ENCODE measurements at regions not wholly inside any gene's neighbourhood (a gene's known extent, or its start where the extent isn't known, plus 50 kb on each side); places are given as distances from the start of the nearest gene placed in this dataset.
"Not testable (repeated sequence)": the region's sequence is repeated elsewhere in the genome, so short reads cannot be mapped to it uniquely, and the experiment has no call there.

DNA sequence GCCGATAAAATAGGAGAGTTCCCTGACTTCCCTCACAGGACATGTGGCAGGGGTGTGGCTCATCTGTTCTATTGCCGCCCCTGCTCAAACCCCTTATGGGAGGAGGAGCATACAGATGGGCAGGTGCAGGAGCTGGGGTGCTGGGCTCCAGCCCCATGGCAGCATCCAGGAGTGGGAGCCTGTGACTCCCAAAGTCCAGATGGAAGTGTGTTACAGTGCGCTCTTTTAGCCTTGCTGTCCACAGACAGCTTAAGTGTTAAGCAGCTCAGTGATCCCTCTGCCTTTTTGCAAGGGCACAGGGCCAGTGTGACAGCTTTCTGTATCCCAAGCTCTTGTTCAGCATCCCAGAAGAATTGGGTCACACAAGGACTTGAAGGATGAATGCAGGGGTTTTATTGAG lies 212.3 kb upstream of the MYLIP start:
- Mint-ChIP-seq H3K4me1 (peaks cover 7% of the 10 kb centered on the region), H3K27ac (no peak overlapping the region), H3K4me3 (no peak overlapping the region), H3K36me3 (ENCODE audit: low read depth) (no peaks in the 10 kb centered on the region), H3K9me3 (no peaks in the 10 kb centered on the region), H3K27me3 (no peaks in the 10 kb centered on the region)
- CTCF ChIA-PET = interaction anchor here (1.0 kb wide), 1 partner anchor 212 kb away, joined by 3 read pairs; the partner anchor contains the start of gene MYLIP
- DNase-seq = no peak
- POLR2A ChIA-PET = no interaction called here

DNA sequence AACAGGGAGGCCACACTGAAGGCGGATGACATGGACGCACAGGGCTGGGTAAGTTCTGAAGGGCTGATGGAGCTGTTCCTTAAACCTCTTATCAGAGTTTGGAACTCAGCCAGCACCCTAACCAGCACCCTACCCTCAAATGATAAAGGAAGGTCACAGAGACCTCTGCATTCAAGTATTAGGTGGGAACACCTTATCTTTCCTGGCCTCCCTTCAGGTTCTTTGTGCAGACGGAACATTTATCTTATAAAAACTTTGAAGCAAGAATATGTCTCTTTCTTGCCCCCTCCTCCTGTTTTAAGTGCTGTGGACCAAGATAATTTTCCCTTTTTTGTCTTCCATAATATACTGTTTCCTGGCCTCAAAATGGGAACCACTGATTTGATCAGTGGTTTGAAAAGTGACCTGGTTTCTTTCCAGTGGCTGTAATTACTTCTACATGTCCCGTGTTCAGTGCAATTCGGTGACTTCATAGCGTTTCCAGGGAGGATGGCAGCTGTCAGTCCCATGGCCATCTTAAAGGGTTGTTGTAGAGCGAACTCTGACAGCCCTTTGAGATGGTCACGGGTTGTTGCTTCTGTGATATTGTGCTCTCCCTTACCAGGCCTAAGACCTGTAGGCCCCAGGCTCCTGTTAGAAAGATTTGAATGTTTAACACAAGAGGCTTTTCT lies 213.2 kb upstream of the MYLIP start:
- Mint-ChIP-seq H3K4me3 (no peak overlapping the region), H3K36me3 (ENCODE audit: low read depth) (no peaks in the 10 kb centered on the region), H3K9me3 (no peaks in the 10 kb centered on the region), H3K4me1 (peaks cover 7% of the 10 kb centered on the region), H3K27me3 (no peaks in the 10 kb centered on the region), H3K27ac (no peak overlapping the region)
- CTCF ChIA-PET = no interaction called here
- DNase-seq = no peak
- POLR2A ChIA-PET = no interaction called here

DNA sequence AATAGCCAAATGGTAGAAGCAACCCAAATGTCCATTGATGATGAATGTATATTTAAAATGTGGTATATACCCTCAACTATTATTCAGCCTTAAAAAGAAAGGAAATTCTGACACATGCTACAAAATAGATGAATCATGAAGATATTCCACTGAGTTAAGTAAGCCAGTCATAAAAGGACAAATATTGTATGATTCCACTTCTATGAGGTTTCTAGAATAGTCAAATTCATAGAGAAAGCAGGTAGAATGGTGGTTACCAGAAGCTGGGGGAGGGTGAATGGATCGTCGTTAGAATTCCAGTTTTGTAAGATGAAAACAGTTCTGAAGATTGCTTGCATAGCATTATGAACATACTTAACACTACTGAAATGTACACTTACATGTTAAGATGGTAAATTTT lies 214.3 kb upstream of the MYLIP start:
- H3K36me3 Mint-ChIP-seq (ENCODE audit: low read depth) = no peaks in the 10 kb centered on the region
- ChIA-PET CTCF (no interaction called here), POLR2A (no interaction called here)
- no peak for DNase-seq
- no peaks in the 10 kb centered on the region for H3K27me3 Mint-ChIP-seq
- H3K9me3 Mint-ChIP-seq = no peaks in the 10 kb centered on the region
- peaks cover 7% of the 10 kb centered on the region for H3K4me1 Mint-ChIP-seq
- H3K27ac Mint-ChIP-seq = no peak overlapping the region
- no peak overlapping the region for H3K4me3 Mint-ChIP-seq

DNA sequence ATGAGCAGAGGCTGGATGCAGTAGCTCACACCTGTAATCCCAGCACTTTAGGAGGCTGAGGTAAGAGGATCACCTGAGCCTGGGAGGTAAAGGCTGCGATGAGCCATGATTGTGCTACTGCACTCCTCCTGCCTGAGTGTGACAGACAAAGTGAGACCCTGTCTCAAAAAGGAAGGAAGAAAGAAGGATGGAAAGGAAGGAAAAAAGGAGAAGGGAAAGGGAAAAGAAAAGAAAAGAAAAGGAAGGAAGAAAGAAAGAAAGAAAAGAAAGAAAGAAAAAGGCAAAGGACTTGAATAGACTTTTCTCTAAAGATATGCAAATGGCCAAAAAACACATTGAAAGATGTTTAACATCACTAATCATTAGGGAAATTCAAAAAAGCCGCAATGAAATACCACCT lies 215.3 kb upstream of the MYLIP start:
- ChIA-PET CTCF (interaction anchor here (0.6 to 1.0 kb wide), 2 partner anchors 70 to 956 kb away, joined by 3 to 4 read pairs; no protein-coding TSS in a partner anchor), POLR2A (no interaction called here)
- H3K27me3 Mint-ChIP-seq = no peaks in the 10 kb centered on the region
- no peaks in the 10 kb centered on the region for H3K9me3 Mint-ChIP-seq
- H3K4me1 Mint-ChIP-seq = peaks cover 7% of the 10 kb centered on the region
- no peaks in the 10 kb centered on the region for H3K36me3 Mint-ChIP-seq (ENCODE audit: low read depth)
- no peak for DNase-seq
- no peak overlapping the region for H3K27ac Mint-ChIP-seq
- H3K4me3 Mint-ChIP-seq = no peak overlapping the region

DNA sequence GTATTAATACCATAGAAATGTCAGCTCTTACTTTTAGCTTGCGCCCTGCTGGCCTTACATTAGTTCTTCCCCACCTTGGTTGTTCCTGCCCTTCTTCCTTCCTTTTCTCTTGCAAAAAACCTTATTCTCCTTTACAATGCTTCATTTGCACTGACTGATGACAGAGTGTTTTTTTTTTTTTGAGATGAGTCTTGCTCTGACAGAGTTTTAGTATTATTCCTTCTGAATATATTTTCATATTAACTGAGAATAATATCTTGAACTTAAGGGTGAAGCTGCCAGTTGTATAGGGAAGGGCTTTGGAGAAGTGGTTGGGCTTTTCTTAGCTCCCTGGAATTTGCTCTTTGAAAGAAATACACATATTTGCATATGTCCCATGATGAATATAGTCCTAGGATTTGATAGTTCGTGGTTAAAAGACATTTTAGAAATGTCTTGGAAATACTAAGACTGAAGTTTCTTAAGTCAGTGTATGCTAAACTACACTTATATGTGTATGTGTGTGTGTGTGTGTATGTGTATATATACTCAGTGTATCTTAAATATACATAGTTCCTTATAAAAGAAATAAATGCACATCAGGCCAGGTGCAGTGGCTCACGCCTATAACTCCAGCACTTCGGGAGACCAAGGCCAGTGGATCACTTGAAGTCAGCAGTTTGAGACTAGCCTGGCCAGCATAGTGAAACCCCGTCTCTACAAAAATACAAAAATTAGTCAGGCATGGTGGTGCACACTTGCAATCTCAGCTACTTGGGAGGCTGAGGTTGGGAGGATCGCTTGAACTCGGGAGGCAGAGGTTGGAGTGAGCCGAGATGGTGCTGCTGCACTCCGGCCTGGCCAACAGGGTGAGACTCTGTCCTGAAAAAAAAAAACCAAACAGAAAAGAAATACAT lies 216.1 kb upstream of the MYLIP start:
- DNase-seq = no peak
- H3K4me3 Mint-ChIP-seq = no peak overlapping the region
- no peak overlapping the region for H3K27ac Mint-ChIP-seq
- ChIA-PET POLR2A (interaction anchor here (1.0 kb wide), 1 partner anchor 216 kb away, joined by 3 read pairs; the partner anchor contains the start of gene MYLIP), CTCF (interaction anchor here (0.6 to 1.0 kb wide), 2 partner anchors 70 to 577 kb away, joined by 3 read pairs; no protein-coding TSS in a partner anchor)
- H3K36me3 Mint-ChIP-seq (ENCODE audit: low read depth) = no peaks in the 10 kb centered on the region
- H3K27me3 Mint-ChIP-seq = no peaks in the 10 kb centered on the region
- H3K4me1 Mint-ChIP-seq = peaks cover 7% of the 10 kb centered on the region
- no peaks in the 10 kb centered on the region for H3K9me3 Mint-ChIP-seq

DNA sequence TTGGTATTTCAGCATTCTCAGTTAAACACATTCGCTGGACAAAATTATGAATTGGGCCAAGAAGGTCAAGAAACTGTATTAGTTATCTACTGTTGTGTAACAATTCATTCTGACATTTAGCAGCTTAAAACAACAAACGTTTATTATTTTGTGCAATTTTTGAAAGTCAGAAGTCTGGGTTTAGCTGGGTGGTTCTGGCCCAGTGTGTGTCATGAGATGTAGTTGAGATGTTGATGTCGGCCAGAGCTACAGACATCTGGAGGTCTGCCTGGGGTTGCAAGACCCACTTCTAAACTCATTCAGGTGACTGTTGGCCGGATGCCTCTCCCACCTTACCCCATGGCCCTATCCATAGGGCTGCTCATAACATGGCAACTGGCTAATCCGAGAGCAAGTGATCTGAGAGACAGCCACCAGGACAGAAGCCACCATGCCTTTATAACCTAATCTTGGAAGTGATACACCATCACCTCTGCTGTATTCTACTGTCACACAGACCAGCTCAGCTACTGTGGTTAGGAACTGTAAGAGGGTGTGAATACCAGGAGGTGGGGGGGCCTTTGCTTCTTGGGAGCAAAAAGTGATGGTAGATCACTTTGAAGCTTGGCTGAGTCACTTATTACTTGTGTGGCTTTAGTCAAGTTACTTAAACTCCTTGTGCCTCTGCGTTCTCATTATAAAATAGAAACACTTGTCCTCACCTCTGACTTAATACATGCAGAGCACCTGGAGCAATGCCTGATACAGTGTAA lies 217.0 kb upstream of the MYLIP start:
- Mint-ChIP-seq H3K4me3 (no peak overlapping the region), H3K4me1 (peaks cover 10% of the 10 kb centered on the region), H3K9me3 (no peaks in the 10 kb centered on the region), H3K27me3 (no peaks in the 10 kb centered on the region), H3K27ac (no peak overlapping the region), H3K36me3 (ENCODE audit: low read depth) (no peaks in the 10 kb centered on the region)
- ChIA-PET POLR2A (interaction anchor here (0.6 to 1.0 kb wide), 2 partner anchors 183 to 217 kb away, joined by 3 read pairs; partner anchors contain the start of gene MYLIP), CTCF (interaction anchor here (0.6 kb wide), 1 partner anchor 578 kb away, joined by 3 read pairs; no protein-coding TSS in a partner anchor)
- no peak for DNase-seq

DNA sequence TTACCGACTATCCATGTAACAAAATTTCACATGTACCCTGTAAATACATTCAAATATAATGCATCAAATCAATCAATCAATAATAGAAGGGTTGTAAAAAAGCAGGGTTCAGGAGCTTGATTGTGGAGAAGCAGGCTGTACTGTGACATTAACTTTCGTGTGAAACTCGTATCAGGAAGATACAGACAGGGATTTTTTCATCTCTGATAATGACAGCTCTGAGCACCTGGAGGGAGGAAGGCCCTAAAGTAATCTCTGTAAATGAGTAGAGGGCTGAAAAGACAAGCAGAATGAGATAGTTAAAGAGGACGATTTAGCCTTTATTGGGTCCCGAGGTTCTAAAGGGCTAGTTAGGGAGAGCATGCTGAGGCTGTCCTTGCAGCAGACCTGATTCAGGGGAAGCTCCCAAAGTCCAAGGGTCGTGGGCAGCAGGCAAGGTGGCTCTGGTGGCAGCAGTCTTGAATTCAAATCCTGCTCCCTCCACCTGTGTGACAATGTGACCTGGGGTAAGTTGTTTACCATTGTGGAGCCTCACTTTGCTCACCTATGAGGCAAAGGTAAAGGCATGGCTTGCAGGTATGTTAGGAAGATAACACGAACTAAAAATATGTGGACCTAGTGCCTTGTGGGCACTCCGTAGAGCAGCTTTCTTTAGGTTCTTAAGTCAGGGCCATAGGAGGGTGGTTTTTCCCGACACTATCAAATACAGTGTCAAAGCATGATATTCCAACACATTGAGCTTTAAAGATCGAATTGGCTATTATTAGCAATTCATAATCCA lies 219.4 kb upstream of the MYLIP start:
- Mint-ChIP-seq H3K4me1 (peaks cover 32% of the 10 kb centered on the region), H3K36me3 (ENCODE audit: low read depth) (no peaks in the 10 kb centered on the region), H3K4me3 (no peak overlapping the region), H3K9me3 (no peaks in the 10 kb centered on the region), H3K27ac (no peak overlapping the region), H3K27me3 (no peaks in the 10 kb centered on the region)
- CTCF ChIA-PET = interaction anchor here (1.0 to 1.2 kb wide), 2 partner anchors 16 to 227 kb away, joined by 3 read pairs; no protein-coding TSS in a partner anchor
- POLR2A ChIA-PET = no interaction called here
- DNase-seq = no peak

DNA sequence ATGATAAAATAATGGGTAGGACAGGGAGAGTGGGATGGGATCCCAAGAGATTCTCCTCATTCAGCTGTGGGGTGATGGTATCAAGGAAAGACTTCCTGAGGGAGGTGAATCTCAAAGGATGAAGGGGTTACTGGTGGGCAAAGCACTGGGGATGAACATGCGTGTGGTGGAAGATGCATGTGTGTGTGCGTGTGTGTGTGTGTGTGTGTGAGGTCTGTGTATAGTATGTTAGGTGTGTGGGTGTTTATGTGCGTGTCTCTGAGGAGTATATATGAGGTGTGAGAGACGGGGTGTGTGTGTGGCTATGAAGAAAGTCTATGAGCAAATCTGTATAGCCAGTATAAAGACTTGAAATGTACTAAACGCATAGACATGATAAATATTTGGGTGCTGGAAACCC lies 220.0 kb upstream of the MYLIP start:
- ChIA-PET POLR2A (no interaction called here), CTCF (interaction anchor here (1.0 to 1.2 kb wide), 2 partner anchors 15 to 228 kb away, joined by 3 read pairs; no protein-coding TSS in a partner anchor)
- H3K27me3 Mint-ChIP-seq = no peaks in the 10 kb centered on the region
- no peak overlapping the region for H3K4me3 Mint-ChIP-seq
- no peaks in the 10 kb centered on the region for H3K9me3 Mint-ChIP-seq
- no peak for DNase-seq
- no peak overlapping the region for H3K27ac Mint-ChIP-seq
- H3K36me3 Mint-ChIP-seq (ENCODE audit: low read depth) = no peaks in the 10 kb centered on the region
- peaks cover 32% of the 10 kb centered on the region for H3K4me1 Mint-ChIP-seq

DNA sequence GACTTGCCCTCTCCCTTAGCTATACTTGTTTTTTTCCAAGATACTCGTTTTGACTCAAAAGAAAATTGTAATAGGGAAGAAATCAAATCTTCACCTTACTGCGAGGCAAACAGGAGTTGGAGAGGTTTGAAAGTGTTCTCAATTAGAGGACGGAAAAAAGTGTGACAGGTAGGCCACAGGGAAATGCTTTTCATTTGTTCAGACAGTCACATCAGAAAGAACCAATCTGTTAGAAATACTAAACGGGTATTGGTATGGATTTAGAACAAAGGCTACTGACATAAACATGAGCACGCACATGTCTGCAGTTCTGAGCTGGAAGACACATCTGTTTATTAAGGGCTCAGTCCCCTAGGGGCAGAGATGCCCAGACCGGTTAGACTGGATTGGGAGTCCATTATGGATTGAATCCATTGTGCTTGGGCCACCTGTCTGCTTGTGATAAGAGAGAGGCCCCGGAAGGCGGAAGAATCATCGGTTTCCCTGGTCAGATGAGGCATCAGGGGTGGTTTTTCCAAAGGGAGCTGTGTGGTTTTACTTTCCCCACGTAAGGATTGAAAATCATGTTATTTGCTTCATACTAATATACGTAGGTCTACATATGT lies 220.9 kb upstream of the MYLIP start:
- Mint-ChIP-seq H3K9me3 (no peaks in the 10 kb centered on the region), H3K27ac (no peak overlapping the region), H3K4me1 (peaks cover 30% of the 10 kb centered on the region), H3K36me3 (ENCODE audit: low read depth) (no peaks in the 10 kb centered on the region), H3K4me3 (no peak overlapping the region), H3K27me3 (no peaks in the 10 kb centered on the region)
- CTCF ChIA-PET = interaction anchor here (0.8 kb wide), 1 partner anchor 40 kb away, joined by 3 read pairs; no protein-coding TSS in a partner anchor
- POLR2A ChIA-PET = no interaction called here
- no peak for DNase-seq

DNA sequence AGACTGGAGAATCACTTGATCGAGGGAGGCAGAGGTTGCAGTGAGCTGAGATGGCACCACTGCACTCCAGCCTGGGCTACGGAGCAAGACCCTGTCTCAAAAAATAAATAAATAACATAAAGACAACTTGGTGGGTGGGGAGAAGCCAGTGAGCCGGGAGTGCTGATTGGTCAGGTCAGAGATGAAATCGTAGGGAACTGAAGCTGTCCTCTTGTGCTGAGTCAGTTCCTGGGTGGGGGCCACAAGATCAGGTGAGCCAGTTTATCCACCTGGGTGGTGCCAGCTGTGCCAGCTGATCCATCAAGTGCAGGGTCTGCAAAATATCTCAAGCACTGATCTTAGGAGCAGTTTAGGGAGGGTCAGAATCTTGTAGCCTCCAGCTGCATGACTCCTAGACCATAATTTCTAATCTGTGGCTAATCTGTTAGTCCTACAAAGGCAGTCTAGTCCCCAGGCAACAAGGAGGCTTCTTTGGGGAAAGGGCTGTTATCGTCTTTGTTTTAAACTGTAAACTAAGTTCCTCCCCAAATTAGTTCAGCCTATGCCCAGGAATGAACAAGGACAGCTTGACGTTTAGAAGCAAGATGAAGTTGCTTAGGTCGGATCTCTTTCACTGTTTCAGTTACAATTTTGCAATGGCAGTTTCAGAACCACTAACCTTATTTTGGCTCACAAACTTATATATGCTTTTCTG lies 221.5 kb upstream of the MYLIP start:
- H3K36me3 Mint-ChIP-seq (ENCODE audit: low read depth); H3K9me3 Mint-ChIP-seq; H3K27me3 Mint-ChIP-seq; DNase-seq; H3K4me3 Mint-ChIP-seq; POLR2A ChIA-PET; H3K27ac Mint-ChIP-seq: not testable (repeated sequence)
- CTCF ChIA-PET = interaction anchor here (0.6 kb wide), 1 partner anchor 275 kb away, joined by 3 read pairs; no protein-coding TSS in a partner anchor
- peaks cover 26% of the 10 kb centered on the region for H3K4me1 Mint-ChIP-seq

DNA sequence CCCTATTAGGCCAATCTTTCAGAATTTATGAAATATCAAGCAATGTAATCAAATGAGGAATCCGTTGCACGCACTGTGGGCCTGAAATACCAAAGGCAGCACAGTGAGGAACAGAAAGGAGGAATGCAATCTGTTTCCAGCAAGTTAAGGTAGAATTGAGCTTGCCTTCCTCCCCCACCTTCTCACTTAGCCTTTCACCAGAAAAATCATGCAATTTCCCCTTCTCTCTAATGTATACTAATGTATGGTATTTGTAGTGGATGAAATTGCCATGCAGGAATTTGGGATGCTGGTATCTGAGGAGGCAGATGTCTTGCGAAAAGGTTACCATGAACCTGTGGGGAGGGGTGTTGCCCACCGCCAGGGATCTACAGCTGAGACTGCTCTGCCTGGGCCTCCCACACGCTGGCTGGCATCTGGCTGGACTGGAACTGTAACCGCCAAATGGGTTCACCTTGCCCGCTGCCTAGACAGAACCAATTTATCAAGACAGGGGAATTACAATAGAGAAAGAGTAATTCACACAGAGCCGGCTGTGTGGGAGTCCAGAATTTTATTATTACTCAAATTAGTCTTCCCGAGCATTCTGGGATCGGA lies 222.4 kb upstream of the MYLIP start:
- H3K36me3 Mint-ChIP-seq (ENCODE audit: low read depth) = no peaks in the 10 kb centered on the region
- ChIA-PET CTCF (interaction anchor here (0.6 to 1.5 kb wide), 4 partner anchors 11 to 276 kb away, joined by 3 read pairs; no protein-coding TSS in a partner anchor), POLR2A (no interaction called here)
- no peak for DNase-seq
- no peak overlapping the region for H3K4me3 Mint-ChIP-seq
- H3K4me1 Mint-ChIP-seq = peaks cover 29% of the 10 kb centered on the region
- no peak overlapping the region for H3K27ac Mint-ChIP-seq
- H3K27me3 Mint-ChIP-seq = no peaks in the 10 kb centered on the region
- no peaks in the 10 kb centered on the region for H3K9me3 Mint-ChIP-seq
